Stimulated activated CD4-positive, alpha-beta T cell treated with anti-CD3 and anti-CD28 coated beads, Interleukin-1b, Interleukin-23, amount 100 ng/mL, for 24 hours (primary cell): ENCODE measurements at regions not wholly inside any gene's neighbourhood (a gene's known extent, or its start where the extent isn't known, plus 50 kb on each side); places are given as distances from the start of the nearest gene placed in this dataset.

ENCODE experiments used
- DNase-seq, 4 experiments: peaks; one replicate each; pipeline ENCODE4 v3.0.0-alpha.2; 2020; ENCODE audit warnings: low read depth in 4 of 4, low spot score in 1 of 4

DNA sequence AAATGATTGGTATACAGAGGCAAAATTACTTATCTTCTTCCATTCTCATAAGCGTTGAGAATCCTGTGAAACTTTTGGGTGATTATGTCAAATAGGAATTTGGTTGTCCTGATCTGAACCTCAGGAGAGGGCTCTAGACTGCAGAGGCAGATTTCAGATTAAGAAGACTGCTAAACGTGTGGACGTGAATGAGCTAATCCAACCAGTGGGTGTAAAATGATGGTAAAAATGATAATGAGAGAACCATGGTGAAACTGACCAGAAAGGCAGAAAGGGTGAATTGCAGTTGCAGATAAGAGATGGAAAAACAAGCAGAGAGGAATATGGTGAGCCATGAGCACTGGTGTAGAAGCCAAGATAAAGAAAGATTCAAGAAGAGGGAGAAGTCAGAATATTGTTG is 1200.2 kb upstream of the CDH6 start:
- DNase-seq, result no peak

DNA sequence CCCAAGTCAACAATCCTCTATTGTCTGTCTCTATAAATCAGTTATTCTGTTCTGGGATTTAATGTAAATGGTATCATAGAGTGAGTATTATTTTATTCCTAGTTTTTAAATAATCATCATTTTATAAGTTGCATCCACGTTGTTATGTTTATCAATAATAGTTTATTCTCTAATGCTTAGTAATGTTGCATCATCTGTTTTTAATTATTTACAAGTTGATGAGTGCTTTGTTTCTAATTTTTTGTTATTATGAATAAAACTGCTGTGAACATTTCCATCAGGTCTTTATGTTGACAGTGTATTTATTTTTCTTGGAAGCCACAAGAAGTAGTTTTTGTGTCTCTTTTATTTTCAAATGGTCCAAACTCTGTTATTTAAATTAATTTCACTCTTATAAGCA is 1201.2 kb upstream of the CDH6 start:
- DNase-seq, result no peak

DNA sequence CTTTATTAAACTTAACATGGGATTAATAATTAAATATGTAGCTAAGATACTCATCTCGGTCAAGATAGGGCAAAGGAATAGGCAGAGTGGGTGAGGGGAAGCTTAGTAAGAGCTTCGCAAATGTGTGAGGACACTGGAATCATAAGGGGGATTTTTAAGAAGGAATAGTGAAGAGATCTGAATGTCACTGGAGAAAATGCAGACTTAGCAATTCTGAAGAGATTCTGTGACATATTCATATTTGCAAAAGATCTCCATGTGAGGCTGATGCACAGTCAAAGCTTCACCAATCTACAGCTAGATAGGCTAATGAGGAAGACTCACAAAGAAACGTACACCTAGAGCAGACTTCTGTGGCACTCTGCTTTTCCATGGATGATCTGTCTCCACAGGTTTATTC is 1202.8 kb upstream of the CDH6 start:
- no peak for DNase-seq

DNA sequence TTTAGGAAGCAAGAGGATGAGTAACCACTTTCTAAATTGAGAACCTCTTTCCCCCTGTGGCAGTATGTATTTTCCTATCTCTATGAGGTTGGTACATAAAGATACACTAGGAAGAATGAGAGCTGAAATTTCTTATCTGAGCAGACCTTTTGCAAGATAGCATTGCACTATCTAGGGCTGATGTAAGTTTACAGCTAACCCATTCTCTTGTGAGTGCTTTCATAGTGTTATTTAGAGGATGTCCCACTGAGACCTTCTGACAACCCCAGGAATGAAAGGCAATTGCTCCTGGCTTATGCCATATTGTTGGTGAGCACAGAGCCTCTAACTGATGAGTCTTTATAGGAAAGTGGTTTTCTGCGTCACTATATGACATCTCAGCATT is 1209.3 kb upstream of the CDH6 start:
- DNase-seq, result no peak

DNA sequence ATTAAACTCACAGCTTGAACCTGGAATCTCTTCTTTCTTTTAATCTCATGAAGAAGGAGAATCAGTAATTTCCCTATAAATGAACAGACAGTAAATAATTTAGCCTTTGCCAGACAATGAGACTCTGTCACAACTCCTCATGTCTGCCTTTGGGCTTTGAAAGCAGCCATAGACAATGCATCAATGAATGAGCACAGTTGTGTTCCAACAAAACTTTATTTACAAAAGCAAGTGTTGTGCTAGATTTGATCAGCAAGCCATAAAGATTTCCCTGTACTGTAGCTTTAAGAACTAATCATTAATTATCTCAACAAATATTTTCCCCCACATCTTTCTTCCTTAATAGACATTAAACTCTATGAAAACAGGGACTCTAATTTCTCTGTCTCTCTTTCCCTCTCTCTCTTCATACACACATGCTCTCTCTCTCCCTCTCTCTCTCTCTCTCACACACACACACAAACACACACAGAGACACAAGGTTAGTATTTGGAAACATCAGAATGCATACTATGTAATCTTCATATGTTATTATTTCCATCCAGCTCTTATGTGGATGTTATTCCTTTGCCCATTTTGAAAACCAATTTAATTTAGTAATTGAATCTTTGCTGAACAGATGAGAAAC is 1209.8 kb upstream of the CDH6 start:
- DNase-seq, result no peak

DNA sequence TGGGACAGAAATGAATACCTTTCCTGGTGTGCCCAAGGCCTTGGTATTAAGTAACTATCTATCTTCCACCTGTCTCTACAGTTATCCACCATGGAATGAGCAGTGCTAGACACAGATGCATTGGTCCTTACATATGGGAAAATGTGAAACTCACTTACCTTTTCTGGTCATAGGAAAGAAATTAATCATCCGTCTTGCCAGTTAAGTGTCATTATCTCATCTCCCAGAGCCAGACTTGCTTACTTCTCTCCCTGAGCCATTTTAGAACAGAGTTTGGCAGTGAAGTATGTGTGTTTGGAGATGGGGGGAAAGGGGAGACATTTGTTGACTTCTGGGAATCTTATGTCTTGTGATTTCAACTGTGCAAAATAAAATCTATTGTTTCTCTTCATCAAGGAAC is 1211.0 kb upstream of the CDH6 start:
- no peak for DNase-seq

DNA sequence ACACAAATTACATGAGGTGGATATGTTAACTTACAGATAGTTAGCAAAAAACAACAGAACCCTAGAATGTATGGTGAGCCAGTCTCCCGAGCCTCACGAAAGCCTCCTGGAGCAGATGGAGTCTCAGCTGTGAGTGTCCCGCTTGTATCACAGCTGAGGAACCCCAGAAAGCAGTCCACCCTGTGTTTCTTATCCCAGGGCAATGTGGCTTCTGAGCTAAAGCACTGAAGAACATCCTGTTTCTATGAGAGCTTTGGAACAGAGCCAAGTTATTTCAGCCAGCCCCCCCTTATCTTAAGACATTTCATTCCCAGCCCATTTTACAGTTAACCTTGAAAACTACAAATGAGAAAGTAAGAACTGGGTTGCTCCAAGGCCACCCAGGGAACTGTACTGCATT is 1220.9 kb upstream of the CDH6 start:
- no peak for DNase-seq

DNA sequence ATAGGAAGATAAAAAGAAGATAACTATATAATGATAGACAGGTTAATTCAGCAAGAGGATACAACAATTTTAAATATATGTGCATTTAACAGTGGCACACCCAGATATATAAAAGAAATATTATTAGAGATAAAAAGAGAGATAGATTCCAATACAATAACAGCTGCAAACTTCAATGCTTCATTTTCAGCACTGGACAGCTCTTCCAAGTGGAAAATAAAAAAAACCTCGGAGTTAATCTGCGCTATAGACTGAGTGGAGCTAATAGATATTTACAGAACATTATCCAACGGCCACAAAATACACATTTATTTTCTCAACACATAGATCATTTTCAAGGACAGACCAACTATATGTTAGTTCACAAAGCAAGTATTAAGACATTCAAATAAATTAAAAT is 1229.5 kb upstream of the CDH6 start:
- no peak for DNase-seq

DNA sequence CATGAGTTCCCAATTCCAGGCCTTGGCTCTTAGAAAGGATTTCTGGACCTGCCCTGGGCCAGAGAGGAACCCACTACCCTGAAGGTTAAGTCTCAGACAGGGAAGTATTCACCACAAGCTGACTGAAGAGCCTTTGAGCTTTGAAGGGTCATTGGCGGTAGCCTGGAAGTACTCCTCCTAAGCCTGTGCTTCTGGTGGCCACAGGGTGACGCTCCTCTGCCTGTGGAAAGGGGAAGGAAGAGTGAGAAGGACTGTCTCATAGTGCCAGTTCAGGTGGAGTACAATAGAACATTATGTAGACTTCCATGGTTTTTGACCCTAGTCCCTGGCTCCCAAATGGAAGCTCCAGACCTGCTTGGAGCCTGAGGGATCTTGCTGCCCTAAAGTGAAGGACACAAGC is 1233.2 kb upstream of the CDH6 start:
- DNase-seq, result no peak

DNA sequence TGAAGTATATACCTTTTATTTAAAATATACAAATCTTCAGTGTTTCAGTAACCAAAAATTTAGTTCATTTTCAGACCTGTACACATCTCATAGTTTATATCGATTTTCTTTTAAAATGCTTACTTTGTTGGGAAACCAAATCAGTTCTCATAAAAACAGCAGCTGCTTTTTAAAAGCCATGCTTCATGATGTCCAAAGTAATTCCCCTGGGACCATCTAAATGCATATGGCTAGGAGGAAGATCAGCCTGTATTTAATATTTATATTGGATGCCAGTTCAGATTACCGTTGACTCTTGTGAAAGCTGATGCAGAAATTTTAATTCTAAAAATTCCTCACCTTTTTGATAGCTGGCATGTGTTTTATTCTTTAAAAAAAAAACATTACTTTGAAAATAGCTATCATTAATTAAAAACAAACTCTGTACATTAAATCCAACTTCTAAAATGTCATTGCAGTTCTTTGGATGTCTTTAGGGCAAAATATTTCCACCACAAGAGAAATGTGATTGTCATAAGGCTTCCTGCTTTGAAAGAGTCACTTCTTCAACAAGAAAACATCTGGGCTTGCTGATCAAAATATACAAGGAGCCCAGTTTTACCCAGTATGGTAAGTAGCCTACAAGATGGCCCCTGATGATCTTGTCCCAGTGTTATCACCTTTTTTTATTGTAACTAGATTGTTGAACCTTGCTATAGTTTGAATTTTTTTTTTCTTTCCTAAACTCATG is 1242.9 kb upstream of the CDH6 start:
- no peak for DNase-seq

DNA sequence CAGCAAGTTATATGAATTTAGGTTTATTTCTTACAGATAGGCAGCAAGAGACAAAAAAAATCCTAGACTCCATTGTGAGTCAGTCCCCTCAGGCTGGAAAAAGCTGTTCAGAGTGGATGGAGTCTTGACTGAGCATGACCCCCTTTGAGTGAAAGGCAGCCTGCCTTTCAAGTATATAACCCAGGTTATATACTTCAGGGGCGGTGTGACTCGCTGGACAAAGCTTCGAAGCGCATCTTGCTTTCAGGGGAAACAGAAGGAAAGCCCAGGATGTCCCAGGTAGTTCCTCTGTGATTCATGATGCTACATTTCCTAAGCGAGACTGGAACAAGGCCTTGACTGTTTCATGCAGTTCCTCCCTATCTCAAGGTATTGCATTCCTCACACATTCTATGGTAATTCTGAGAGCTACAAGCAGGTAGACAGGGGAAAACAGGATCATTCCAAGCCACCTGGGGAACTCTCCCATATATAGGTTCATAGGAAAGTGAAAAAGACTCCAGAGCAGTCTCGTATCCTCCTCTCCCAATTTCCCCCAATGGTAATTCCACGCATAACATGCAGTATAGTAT is 1244.1 kb upstream of the CDH6 start:
- DNase-seq, result no peak

DNA sequence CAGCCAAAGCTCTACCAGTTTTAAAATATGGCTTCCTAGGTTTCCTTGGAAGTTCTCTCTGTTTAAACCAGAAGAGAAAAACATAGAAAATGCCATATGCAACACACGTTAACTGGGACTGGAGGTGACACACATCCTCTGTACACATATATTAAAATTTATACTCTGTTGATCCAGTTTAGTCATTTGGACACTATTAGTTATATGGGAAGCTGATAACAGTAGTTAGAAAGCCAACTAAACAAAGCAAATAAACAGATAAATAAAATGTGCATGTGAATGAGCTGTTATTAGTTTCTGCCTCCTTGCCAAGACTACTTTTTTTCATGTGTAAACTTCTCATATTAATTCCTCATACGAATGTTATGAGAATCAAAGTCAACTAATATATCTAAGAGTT is 1249.2 kb upstream of the CDH6 start:
- DNase-seq, result no peak

DNA sequence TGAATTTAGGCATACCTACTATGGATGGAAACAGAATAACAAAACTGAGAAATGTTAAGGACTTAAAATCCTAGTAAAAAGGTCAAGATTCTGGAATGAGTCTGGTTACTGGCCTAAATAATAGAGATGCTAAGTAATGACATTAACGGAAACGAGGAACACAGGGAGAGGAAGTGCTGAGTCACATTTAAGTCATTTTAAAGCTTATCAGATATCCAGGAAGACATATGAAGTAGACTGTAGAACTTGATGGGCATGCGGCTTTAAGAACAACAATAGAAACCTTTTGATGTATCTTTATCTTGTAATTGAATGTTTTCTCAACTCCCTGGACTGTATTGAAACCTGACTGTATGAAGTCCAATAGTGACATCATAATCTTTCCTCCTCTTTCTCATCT is 1251.4 kb upstream of the CDH6 start:
- no peak for DNase-seq

DNA sequence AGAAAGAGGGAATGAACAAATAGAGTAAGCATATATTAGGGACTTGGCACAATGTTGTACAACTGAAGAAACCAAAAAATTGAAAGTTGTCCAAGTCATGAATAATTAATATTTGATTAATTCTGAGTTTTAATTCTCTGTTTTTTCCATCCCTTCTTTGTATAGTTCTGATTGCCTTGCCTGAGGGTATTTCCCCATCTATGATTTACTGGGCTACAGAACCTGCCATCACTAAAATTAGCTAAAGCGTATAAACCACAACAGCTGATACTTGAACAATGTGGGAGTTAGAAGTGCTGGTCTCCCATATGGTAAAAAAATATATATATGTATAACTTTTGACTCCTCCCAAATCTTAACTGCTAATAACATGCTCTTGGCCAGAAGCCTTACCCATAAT is 1253.5 kb upstream of the CDH6 start:
- no peak for DNase-seq

DNA sequence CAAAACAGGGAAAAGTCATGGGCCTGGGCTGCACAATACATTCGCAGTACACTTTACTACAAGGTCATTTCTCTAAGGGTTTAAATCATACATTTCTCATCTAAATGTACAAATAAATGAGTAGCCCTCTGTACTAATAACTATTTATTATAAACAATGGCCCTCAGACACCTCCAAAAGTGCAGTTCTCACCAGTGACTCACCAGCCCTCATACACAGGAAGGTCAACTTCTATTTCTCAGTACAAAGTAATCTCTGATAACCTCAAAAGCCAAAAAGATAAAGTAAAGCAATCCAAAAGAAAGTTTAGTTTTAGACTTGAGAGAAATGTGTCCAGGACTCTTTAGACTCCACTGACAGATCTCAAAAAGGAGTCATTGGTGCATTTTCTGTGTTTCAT is 1258.1 kb upstream of the CDH6 start:
- DNase-seq, result no peak

DNA sequence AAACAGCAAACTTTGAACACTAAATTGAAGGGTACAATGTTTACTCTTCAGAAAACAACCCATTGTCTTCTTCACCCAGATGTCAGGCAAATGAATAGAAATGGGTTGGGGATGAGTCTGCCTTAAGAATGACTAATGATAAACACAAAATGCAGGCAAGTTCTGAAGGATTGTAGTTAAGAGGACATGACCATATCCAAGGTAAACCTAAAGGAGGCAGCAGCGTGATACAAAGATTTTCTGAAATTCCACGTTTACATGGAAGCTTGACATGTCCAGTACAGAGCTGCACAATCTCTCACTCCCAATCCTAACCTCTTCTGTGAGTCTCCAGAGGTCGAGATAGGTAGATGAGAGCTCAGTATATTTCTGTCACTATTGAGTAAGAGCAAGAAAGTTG is 1263.2 kb upstream of the CDH6 start:
- no peak for DNase-seq

DNA sequence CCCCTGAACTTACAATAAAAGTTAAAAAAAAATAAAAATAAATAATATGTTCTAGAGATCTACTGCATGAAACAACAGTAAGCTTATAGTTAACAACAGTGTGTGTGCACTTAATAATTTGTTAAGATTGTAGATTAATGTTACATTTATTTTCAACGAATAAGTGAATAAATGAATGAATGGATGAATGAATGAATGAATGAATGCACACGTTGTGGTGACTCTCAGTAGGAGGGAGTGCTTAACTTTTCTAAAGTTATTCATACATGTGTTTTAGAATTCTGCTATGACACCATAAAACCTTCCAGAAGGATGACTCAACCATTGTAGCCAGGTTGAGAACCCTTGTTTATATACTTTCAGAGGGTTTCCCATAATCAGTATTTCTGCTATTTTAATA is 1269.4 kb upstream of the CDH6 start:
- DNase-seq, result no peak

DNA sequence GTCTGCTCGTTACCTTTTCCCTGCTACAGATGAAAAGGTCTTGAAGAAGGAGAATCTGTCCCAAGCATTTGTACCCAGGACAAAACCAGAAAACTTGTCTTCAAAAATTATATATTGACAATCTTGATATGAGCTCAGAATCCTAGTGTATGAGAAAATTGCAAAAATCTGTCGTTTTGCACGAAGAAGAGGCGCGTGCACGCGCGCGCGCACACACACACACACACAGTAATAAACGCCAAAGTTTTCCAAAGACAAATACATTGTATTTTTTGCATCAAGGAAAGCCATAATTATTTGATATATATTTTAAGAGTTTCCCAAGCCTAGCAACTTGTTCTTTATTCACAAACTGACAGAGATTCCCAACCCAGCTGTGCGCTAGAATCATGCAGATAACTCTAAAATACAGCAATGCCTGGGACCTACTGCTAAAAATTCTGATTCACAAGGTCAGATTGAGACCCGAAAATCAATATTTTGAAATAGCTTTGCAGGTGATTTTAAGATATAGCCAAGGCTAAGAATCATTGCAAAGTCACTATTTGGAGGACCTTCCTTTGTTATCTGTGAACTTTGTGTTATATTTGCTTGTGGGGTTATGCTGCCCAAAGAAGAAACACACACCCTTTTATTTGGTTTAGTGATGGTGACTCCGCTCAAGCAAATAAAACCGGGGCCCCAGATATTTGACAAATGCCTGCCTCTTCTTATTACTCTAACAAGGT is 1287.7 kb upstream of the CDH6 start:
- no peak for DNase-seq

DNA sequence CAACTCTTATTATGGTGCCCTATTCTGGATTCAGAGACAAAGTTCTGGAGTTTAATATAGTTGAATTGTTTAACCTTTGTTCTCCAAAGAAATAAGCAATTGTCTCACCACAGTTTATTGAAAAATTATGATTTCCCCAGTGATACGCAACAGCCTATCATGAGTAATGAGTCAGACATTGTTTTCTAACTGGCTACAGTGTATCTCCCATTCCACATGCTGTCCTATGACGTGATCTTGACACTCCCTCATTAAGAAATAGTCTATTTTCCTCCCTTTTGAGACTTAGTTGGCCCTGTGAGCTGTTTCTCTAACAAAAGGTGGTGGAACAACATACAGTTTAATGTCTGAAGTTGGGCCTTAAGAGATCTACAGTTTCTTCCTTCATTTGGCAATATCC is 1290.6 kb upstream of the CDH6 start:
- DNase-seq, result no peak

DNA sequence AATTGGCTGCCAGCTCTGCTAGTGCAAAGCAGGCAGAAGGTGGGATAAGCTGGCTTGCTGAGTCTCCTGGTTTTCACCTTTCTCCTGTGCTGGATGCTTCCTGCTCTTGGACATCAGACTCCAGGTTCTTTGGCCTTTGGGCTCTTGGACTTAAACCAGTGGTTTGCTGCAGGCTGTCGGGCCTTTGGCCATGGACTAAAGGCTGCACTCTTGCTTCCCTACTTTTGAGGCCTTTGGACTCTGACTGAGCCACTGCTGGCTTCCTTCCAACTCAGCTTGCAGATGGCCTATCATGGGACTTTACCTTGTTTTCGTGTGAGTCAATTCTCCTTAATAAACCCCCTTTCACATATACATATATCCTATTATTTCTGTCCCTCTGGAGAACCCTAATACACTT is 1293.9 kb upstream of the CDH6 start:
- no peak for DNase-seq

DNA sequence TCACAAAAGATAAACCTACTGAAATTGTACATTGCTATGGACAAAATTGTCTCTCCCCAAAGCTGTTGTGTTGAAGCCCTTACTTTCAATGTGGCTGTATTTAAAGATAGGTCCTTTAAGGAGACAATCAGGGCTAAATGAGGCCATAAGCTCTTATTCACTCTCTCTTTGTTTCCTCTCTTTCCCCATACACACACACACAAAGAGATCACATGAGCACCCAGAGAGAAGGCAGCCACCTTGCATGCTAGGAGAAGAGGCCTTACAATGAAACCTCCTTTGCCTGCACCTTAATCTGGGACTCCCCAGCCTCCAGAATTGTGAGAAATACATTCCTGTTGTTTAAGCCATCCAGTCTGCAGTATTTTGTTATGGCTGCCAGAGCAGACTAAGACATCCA is 1295.6 kb upstream of the CDH6 start:
- DNase-seq, result no peak

DNA sequence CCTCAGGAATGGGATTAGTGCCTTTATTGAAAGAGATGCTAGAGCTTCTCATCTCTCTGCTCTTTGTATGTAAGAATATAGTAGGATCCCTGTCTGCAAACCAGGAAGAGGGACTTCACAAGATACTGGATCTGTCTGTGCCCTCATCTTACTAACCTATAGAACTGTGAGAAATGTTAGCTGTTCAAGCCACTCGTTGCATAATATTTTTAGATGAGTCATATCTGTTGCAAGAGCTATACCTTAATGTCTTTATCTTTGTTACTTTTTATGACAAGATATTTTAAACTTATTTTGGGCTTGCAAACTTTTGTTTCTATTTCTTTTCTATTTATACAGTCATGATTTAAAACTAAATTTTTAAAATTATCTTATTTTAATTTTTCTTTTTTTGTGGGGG is 1296.8 kb upstream of the CDH6 start:
- no peak for DNase-seq
